ENCODE measurements at regions not wholly inside any gene's neighbourhood (a gene's known extent, or its start where the extent isn't known, plus 50 kb on each side); places are given as distances from the start of the nearest gene placed in this dataset.

DNA sequence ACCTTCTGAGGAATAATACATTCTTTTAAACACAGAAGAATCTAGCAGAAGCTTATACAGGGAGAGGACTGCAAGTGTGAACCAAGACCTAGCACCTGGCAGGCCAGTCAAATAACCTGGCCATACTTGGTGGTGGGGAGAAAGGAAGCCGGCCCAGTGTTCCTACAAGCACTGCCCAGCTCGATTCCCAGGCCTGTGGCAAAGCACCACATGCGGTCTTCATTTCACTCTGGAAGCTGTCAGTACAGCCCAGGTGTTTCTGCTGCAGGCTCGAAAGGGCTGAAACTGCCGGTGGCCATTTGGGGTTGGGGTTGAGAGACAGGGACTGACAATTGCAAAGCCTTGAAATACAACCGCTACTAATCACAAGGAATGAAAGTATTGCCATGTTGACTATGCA lies 50.8 kb upstream of the EGFR start:
- no peak for TF ChIP-seq POLR2A (IDR thresholded peaks at IDR 0.05)
- TF ChIP-seq CTCF (IDR thresholded peaks at IDR 0.05): no peak
